Stimulated activated CD8-positive, alpha-beta memory T cell treated with anti-CD3 and anti-CD28 coated beads, Interleukin-2, amount 100 ng/mL, for 48 hours (primary cell): ENCODE measurements at regions not wholly inside any gene's neighbourhood (a gene's known extent, or its start where the extent isn't known, plus 50 kb on each side); places are given as distances from the start of the nearest gene placed in this dataset.
"Not testable (repeated sequence)": the region's sequence is repeated elsewhere in the genome, so short reads cannot be mapped to it uniquely, and the experiment has no call there.

Experiments
- DNase-seq, 2 donors: peaks; one replicate each; pipeline ENCODE4 v3.0.0-alpha.2; 2020; ENCODE audit warnings: low read depth in 2 of 2

- DNase-seq: no peak
Observed at GRCh38 chr5:158450751-158451171, 591.8 kb upstream of the CLINT1 start.

GRCh38 chr5:158446761-158447160 lies 587.8 kb upstream of the CLINT1 start:
- DNase-seq: not testable (repeated sequence)

- not testable (repeated sequence) for DNase-seq
Observed at GRCh38 chr5:158439204-158439603, 580.3 kb upstream of the CLINT1 start.

- no peak for DNase-seq
Observed at GRCh38 chr5:158436271-158437065, 577.5 kb upstream of the CLINT1 start.

- peak in 1 of 2 donors; percentile 7 for DNase-seq
Observed at GRCh38 chr5:158435161-158435616, 576.2 kb upstream of the CLINT1 start.

GRCh38 chr5:158434749-158435148 lies 575.8 kb upstream of the CLINT1 start:
- DNase-seq: no peak

GRCh38 chr5:158433634-158434033 lies 574.7 kb upstream of the CLINT1 start:
- DNase-seq: no peak

- no peak for DNase-seq
Observed at GRCh38 chr5:158431369-158432029, 572.6 kb upstream of the CLINT1 start.

GRCh38 chr5:158430798-158431167 lies 571.8 kb upstream of the CLINT1 start:
- DNase-seq: no peak

- no peak for DNase-seq
Observed at GRCh38 chr5:158430166-158430797, 571.3 kb upstream of the CLINT1 start.

GRCh38 chr5:158429564-158429963 lies 570.6 kb upstream of the CLINT1 start:
- no peak for DNase-seq

GRCh38 chr5:158423623-158424200 lies 564.8 kb upstream of the CLINT1 start:
- DNase-seq: no peak

GRCh38 chr5:158422653-158423515 lies 563.9 kb upstream of the CLINT1 start:
- DNase-seq: no peak

GRCh38 chr5:158421319-158421718 lies 562.4 kb upstream of the CLINT1 start:
- DNase-seq: no peak

- DNase-seq: no peak
Observed at GRCh38 chr5:158419186-158419585, 560.2 kb upstream of the CLINT1 start.

- no peak for DNase-seq
Observed at GRCh38 chr5:158414780-158415179, 555.8 kb upstream of the CLINT1 start.

GRCh38 chr5:158414333-158414762 lies 555.4 kb upstream of the CLINT1 start:
- no peak for DNase-seq

- no peak for DNase-seq
Observed at GRCh38 chr5:158413122-158413680, 554.3 kb upstream of the CLINT1 start.

GRCh38 chr5:158410976-158411375 lies 552.0 kb upstream of the CLINT1 start:
- DNase-seq: no peak

GRCh38 chr5:158409507-158409906 lies 550.6 kb upstream of the CLINT1 start:
- no peak for DNase-seq

GRCh38 chr5:158407824-158408195 lies 548.9 kb upstream of the CLINT1 start:
- no peak for DNase-seq
